HepG2 (cell line): ENCODE measurements at regions not wholly inside any gene's neighbourhood (a gene's known extent, or its start where the extent isn't known, plus 50 kb on each side); places are given as distances from the start of the nearest gene placed in this dataset.

Source experiments
- PHF5A ChIP-seq: IDR thresholded peaks from one replicate; pipeline ENCODE4 v1.6.1; 2018; ENCODE audit warnings: low read depth, missing genetic modification reagents; ENCODE audit not compliant: unreplicated experiment
- STAG1 ChIP-seq: sonication (generic); formaldehyde crosslinking; IDR thresholded peaks from 2 replicates; pipeline ENCODE4 v1.4.0; 2020; ENCODE audit warnings: missing genetic modification reagents
- ZNF264 ChIP-seq: sonication (generic); formaldehyde crosslinking; IDR thresholded peaks from 2 replicates; pipeline ENCODE4 v1.4.0; 2020; ENCODE audit warnings: missing genetic modification reagents
- ZNF567 ChIP-seq: sonication (generic); formaldehyde crosslinking; IDR thresholded peaks from 2 replicates; pipeline ENCODE4 v1.8.1; 2023; ENCODE audit warnings: mild to moderate bottlenecking, missing genetic modification reagents, borderline replicate concordance
- TF ChIP-seq, protein P1 (sequence below): sonication (generic); formaldehyde crosslinking; IDR thresholded peaks from 2 replicates; pipeline ENCODE4 v1.4.0; 2020; ENCODE audit warnings: missing genetic modification reagents
- TF ChIP-seq, protein P2 (sequence below): sonication (generic); formaldehyde crosslinking; IDR thresholded peaks from 2 replicates; pipeline ENCODE4 v1.4.0; 2020; ENCODE audit warnings: mild to moderate bottlenecking, missing genetic modification reagents
- TF ChIP-seq, protein P3 (sequence below): IDR thresholded peaks from 2 replicates; pipeline ENCODE4 v1.6.1; 2016; ENCODE audit warnings: low read depth, missing genetic modification reagents, missing compliant biosample characterization

- TF ChIP-seq, protein P1, sequence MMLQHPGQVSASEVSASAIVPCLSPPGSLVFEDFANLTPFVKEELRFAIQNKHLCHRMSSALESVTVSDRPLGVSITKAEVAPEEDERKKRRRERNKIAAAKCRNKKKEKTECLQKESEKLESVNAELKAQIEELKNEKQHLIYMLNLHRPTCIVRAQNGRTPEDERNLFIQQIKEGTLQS (CRISPR knock-in tag) = no peak
- TF ChIP-seq ZNF567 (no peak), STAG1 (CRISPR knock-in tag) (peak; percentile 20; the same call in 1 of the 2 replicates), ZNF264 (CRISPR knock-in tag) (no peak), PHF5A (no peak)
- TF ChIP-seq, protein P2, sequence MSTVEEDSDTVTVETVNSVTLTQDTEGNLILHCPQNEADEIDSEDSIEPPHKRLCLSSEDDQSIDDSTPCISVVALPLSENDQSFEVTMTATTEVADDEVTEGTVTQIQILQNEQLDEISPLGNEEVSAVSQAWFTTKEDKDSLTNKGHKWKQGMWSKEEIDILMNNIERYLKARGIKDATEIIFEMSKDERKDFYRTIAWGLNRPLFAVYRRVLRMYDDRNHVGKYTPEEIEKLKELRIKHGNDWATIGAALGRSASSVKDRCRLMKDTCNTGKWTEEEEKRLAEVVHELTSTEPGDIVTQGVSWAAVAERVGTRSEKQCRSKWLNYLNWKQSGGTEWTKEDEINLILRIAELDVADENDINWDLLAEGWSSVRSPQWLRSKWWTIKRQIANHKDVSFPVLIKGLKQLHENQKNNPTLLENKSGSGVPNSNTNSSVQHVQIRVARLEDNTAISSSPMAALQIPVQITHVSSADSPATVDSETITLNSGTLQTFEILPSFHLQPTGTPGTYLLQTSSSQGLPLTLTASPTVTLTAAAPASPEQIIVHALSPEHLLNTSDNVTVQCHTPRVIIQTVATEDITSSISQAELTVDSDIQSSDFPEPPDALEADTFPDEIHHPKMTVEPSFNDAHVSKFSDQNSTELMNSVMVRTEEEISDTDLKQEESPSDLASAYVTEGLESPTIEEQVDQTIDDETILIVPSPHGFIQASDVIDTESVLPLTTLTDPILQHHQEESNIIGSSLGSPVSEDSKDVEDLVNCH (CRISPR knock-in tag) = no peak
- TF ChIP-seq, protein P3, sequence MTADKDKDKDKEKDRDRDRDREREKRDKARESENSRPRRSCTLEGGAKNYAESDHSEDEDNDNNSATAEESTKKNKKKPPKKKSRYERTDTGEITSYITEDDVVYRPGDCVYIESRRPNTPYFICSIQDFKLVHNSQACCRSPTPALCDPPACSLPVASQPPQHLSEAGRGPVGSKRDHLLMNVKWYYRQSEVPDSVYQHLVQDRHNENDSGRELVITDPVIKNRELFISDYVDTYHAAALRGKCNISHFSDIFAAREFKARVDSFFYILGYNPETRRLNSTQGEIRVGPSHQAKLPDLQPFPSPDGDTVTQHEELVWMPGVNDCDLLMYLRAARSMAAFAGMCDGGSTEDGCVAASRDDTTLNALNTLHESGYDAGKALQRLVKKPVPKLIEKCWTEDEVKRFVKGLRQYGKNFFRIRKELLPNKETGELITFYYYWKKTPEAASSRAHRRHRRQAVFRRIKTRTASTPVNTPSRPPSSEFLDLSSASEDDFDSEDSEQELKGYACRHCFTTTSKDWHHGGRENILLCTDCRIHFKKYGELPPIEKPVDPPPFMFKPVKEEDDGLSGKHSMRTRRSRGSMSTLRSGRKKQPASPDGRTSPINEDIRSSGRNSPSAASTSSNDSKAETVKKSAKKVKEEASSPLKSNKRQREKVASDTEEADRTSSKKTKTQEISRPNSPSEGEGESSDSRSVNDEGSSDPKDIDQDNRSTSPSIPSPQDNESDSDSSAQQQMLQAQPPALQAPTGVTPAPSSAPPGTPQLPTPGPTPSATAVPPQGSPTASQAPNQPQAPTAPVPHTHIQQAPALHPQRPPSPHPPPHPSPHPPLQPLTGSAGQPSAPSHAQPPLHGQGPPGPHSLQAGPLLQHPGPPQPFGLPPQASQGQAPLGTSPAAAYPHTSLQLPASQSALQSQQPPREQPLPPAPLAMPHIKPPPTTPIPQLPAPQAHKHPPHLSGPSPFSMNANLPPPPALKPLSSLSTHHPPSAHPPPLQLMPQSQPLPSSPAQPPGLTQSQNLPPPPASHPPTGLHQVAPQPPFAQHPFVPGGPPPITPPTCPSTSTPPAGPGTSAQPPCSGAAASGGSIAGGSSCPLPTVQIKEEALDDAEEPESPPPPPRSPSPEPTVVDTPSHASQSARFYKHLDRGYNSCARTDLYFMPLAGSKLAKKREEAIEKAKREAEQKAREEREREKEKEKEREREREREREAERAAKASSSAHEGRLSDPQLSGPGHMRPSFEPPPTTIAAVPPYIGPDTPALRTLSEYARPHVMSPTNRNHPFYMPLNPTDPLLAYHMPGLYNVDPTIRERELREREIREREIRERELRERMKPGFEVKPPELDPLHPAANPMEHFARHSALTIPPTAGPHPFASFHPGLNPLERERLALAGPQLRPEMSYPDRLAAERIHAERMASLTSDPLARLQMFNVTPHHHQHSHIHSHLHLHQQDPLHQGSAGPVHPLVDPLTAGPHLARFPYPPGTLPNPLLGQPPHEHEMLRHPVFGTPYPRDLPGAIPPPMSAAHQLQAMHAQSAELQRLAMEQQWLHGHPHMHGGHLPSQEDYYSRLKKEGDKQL (CRISPR knock-in tag) = no peak
- TF ChIP-seq, all 625 proteins: peak for 2
Measured at GRCh38 chr19:29285878-29286277, 72.9 kb upstream of the UQCRFS1 start (continued).
